GM19438 (cell line): ENCODE measurements at regions not wholly inside any gene's neighbourhood (a gene's known extent, or its start where the extent isn't known, plus 50 kb on each side); places are given as distances from the start of the nearest gene placed in this dataset.
"Not testable (repeated sequence)": the region's sequence is repeated elsewhere in the genome, so short reads cannot be mapped to it uniquely, and the experiment has no call there.

Source experiments
- ATAC-seq: cut with Tn5 transposase; IDR thresholded peaks from one replicate; pipeline ENCODE4 v1.9.1; 2021; ENCODE audit warnings: low read depth; ENCODE audit not compliant: unreplicated experiment

- ATAC-seq = no peak
Measured at GRCh38 chr1:4161366-4162006, 261.4 kb upstream of the C1orf174 start.

- no peak for ATAC-seq
Measured at GRCh38 chr1:4164965-4165364, 264.9 kb upstream of the C1orf174 start.

GRCh38 chr1:4165686-4166300 lies 265.7 kb upstream of the C1orf174 start:
- ATAC-seq = no peak

- ATAC-seq = no peak
Measured at GRCh38 chr1:4166713-4167112, 266.6 kb upstream of the C1orf174 start.

GRCh38 chr1:4169991-4170390 lies 269.9 kb upstream of the C1orf174 start:
- no peak for ATAC-seq

GRCh38 chr1:4170548-4171340 lies 270.7 kb upstream of the C1orf174 start:
- no peak for ATAC-seq

- ATAC-seq = no peak
Measured at GRCh38 chr1:4171480-4172450, 271.7 kb upstream of the C1orf174 start.

- ATAC-seq = no peak
Measured at GRCh38 chr1:4172644-4173599, 272.9 kb upstream of the C1orf174 start.

- no peak for ATAC-seq
Measured at GRCh38 chr1:4173731-4174130, 273.7 kb upstream of the C1orf174 start.

GRCh38 chr1:4174291-4175200 lies 274.5 kb upstream of the C1orf174 start:
- ATAC-seq = no peak

- ATAC-seq = no peak
Measured at GRCh38 chr1:4175566-4176405, 275.7 kb upstream of the C1orf174 start.

GRCh38 chr1:4176841-4177240 lies 276.8 kb upstream of the C1orf174 start:
- no peak for ATAC-seq

GRCh38 chr1:4177425-4178150 lies 277.5 kb upstream of the C1orf174 start:
- ATAC-seq = no peak

GRCh38 chr1:4178501-4179113 lies 278.5 kb upstream of the C1orf174 start:
- ATAC-seq = no peak

- no peak for ATAC-seq
Measured at GRCh38 chr1:4179914-4180735, 280.1 kb upstream of the C1orf174 start.

- not testable (repeated sequence) for ATAC-seq
Measured at GRCh38 chr1:4186486-4186885, 286.4 kb upstream of the C1orf174 start.
